ENCODE measurements at regions not wholly inside any gene's neighbourhood (a gene's known extent, or its start where the extent isn't known, plus 50 kb on each side); places are given as distances from the start of the nearest gene placed in this dataset.

DNA sequence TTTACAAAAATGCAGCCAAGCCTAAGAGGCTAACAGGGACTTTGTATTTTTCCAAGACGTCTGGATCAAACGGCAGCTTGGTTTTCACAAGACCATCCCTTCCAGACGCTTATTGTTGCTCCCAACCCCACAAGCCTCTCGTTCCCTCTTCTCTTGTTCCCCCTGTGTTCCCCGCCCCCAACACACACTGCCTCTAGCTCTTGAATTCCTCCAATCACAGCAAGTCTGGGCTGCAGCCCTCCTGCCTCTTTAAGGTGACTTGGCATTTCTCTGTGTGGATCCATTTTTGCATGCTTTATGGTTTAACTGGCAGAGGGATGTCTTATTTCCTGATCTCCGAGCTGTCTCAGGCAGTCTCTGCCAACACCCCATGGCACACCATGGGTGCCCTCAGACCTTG is 182.2 kb downstream of the ABHD5 start:
- CTCF ChIA-PET = no interaction called here
- Histone ChIP-seq H3K4me1 (no peaks in the 10 kb centered on the region; the same call in 1 of the 2 replicates), H3K4me3 (ENCODE audit: low read depth, low read length) (no peak overlapping the region), H3K27me3 (replicated peaks; ENCODE audit: control insufficient read depth, insufficient read depth, low read length) (no peaks in the 10 kb centered on the region), H3K9me3 (no peaks in the 10 kb centered on the region), H3K36me3 (ENCODE audit: control insufficient read depth, insufficient read depth, low read length) (no peaks in the 10 kb centered on the region)
- Mint-ChIP-seq H3K9me3 (ENCODE audit: unreplicated experiment) (no peaks in the 10 kb centered on the region), H3K36me3 (ENCODE audit: insufficient read depth, unreplicated experiment) (no peaks in the 10 kb centered on the region), H3K27me3 (ENCODE audit: insufficient read depth, unreplicated experiment) (peaks cover 3% of the 10 kb centered on the region), H3K4me3 (ENCODE audit: unreplicated experiment) (no peak overlapping the region), H3K27ac (ENCODE audit: unreplicated experiment) (no peak overlapping the region), H3K4me1 (ENCODE audit: low read depth, unreplicated experiment) (peaks cover 6% of the 10 kb centered on the region)
- no peak for TF ChIP-seq CTCF (IDR thresholded peaks at IDR 0.05; ENCODE audit: insufficient read depth in 1 of 2, low read depth in 1 of 2, low read length in 1 of 2, severe bottlenecking in 1 of 2, unreplicated experiment in 1 of 2)
- intact Hi-C loops (cut with micrococcal nuclease; ENCODE audit: unreplicated experiment) = no loop called here
- POLR2A ChIA-PET = no interaction called here
- DNase-seq = no peak
- no TSS peak for BruUV-seq (replicated peaks)

- no peaks in the 10 kb centered on the region; the same call in 1 of the 2 replicates for H3K4me1 ChIP-seq
- H3K27me3 ChIP-seq (replicated peaks; ENCODE audit: control insufficient read depth, insufficient read depth, low read length) = no peaks in the 10 kb centered on the region
- peaks cover 3% of the 10 kb centered on the region for H3K27me3 Mint-ChIP-seq (ENCODE audit: insufficient read depth, unreplicated experiment)
- no peak overlapping the region for H3K27ac Mint-ChIP-seq (ENCODE audit: unreplicated experiment)
- POLR2A ChIA-PET = no interaction called here
- CTCF ChIA-PET = no interaction called here
- H3K4me3 Mint-ChIP-seq (ENCODE audit: unreplicated experiment) = no peak overlapping the region
- H3K4me1 Mint-ChIP-seq (ENCODE audit: low read depth, unreplicated experiment) = peaks cover 6% of the 10 kb centered on the region
- DNase-seq = no peak
- no peaks in the 10 kb centered on the region for H3K36me3 ChIP-seq (ENCODE audit: control insufficient read depth, insufficient read depth, low read length)
- H3K4me3 ChIP-seq (ENCODE audit: low read depth, low read length) = no peak overlapping the region
- intact Hi-C loops (cut with micrococcal nuclease; ENCODE audit: unreplicated experiment) = no loop called here
- no TSS peak for BruUV-seq (replicated peaks)
- no peak for TF ChIP-seq CTCF (IDR thresholded peaks at IDR 0.05; ENCODE audit: insufficient read depth in 1 of 2, low read depth in 1 of 2, low read length in 1 of 2, severe bottlenecking in 1 of 2, unreplicated experiment in 1 of 2)
- H3K9me3 Mint-ChIP-seq (ENCODE audit: unreplicated experiment) = no peaks in the 10 kb centered on the region
- H3K9me3 ChIP-seq = no peaks in the 10 kb centered on the region
- no peaks in the 10 kb centered on the region for H3K36me3 Mint-ChIP-seq (ENCODE audit: insufficient read depth, unreplicated experiment)
These were observed 183.0 kb downstream of the ABHD5 start for GRCh38 chr3:43873723-43874122.

- TF ChIP-seq CTCF (IDR thresholded peaks at IDR 0.05; ENCODE audit: insufficient read depth in 1 of 2, low read depth in 1 of 2, low read length in 1 of 2, severe bottlenecking in 1 of 2, unreplicated experiment in 1 of 2) = no peak
- Histone ChIP-seq H3K27me3 (replicated peaks; ENCODE audit: control insufficient read depth, insufficient read depth, low read length) (no peaks in the 10 kb centered on the region), H3K4me1 (no peaks in the 10 kb centered on the region; the same call in 1 of the 2 replicates), H3K36me3 (ENCODE audit: control insufficient read depth, insufficient read depth, low read length) (no peaks in the 10 kb centered on the region), H3K4me3 (ENCODE audit: low read depth, low read length) (no peak overlapping the region), H3K9me3 (no peaks in the 10 kb centered on the region)
- intact Hi-C loops (cut with micrococcal nuclease; ENCODE audit: unreplicated experiment) = no loop called here
- Mint-ChIP-seq H3K27ac (ENCODE audit: unreplicated experiment) (no peak overlapping the region), H3K36me3 (ENCODE audit: insufficient read depth, unreplicated experiment) (no peaks in the 10 kb centered on the region), H3K9me3 (ENCODE audit: unreplicated experiment) (no peaks in the 10 kb centered on the region), H3K4me1 (ENCODE audit: low read depth, unreplicated experiment) (peaks cover 11% of the 10 kb centered on the region), H3K4me3 (ENCODE audit: unreplicated experiment) (no peak overlapping the region), H3K27me3 (ENCODE audit: insufficient read depth, unreplicated experiment) (peaks cover 3% of the 10 kb centered on the region)
- ChIA-PET CTCF (no interaction called here), POLR2A (no interaction called here)
- BruUV-seq (replicated peaks) = no TSS peak
- no peak for DNase-seq
These were observed 183.6 kb downstream of the ABHD5 start for GRCh38 chr3:43874290-43874689.

Measured in Caco-2 (cell line).